PC-9 (cell line): ENCODE measurements at regions not wholly inside any gene's neighbourhood (a gene's known extent, or its start where the extent isn't known, plus 50 kb on each side); places are given as distances from the start of the nearest gene placed in this dataset.

Experiments
- CTCF ChIP-seq: fragments of 200-600 bp; sonication (generic); conservative IDR thresholded peaks from 2 replicates; pipeline ENCODE4 v1.6.1; 2017; ENCODE audit warnings: mixed run types, antibody characterized with exemption, mild to moderate bottlenecking, moderate library complexity
- EZH2 ChIP-seq: fragments of 200-600 bp; sonication (generic); IDR thresholded peaks from 2 replicates; pipeline ENCODE4 v1.8.0; 2017; ENCODE audit warnings: antibody characterized with exemption, low read depth

- no peak for TF ChIP-seq CTCF
- no peak for TF ChIP-seq EZH2
Observed at GRCh38 chr14:57058319-57058718, 210.4 kb downstream of the EXOC5 start.
